Subcutaneous abdominal adipose tissue (tissue), 5 donors: ENCODE measurements at regions not wholly inside any gene's neighbourhood (a gene's known extent, or its start where the extent isn't known, plus 50 kb on each side); places are given as distances from the start of the nearest gene placed in this dataset.

Experiments used
- H3K27ac ChIP-seq: one replicate; pipeline ENCODE4 v1.7.0; 2013; ENCODE audit warnings: low read depth, mild to moderate bottlenecking, inconsistent platforms, low read length, moderate library complexity
- H3K27me3 ChIP-seq, 5 donors: one replicate each; pipeline ENCODE4 v1.7.0; 2013; ENCODE audit warnings: low read length in 5 of 5, inconsistent platforms in 1 of 5; ENCODE audit not compliant: control insufficient read depth in 5 of 5, insufficient read depth in 4 of 5
- H3K36me3 ChIP-seq, 5 donors: one replicate each; pipeline ENCODE4 v1.7.0; 2013; ENCODE audit warnings: low read length in 5 of 5; ENCODE audit not compliant: control insufficient read depth in 5 of 5, insufficient read depth in 5 of 5
- H3K4me1 ChIP-seq, 5 donors: one replicate each; pipeline ENCODE4 v1.7.0; 2013; ENCODE audit warnings: low read length in 5 of 5, mild to moderate bottlenecking in 3 of 5, moderate library complexity in 1 of 5; ENCODE audit not compliant: control insufficient read depth in 5 of 5, insufficient read depth in 5 of 5
- H3K4me3 ChIP-seq, 5 donors: one replicate each; pipeline ENCODE4 v1.7.0; 2013; ENCODE audit warnings: low read length in 5 of 5, low read depth in 1 of 5
- H3K9ac ChIP-seq, 5 donors: one replicate each; pipeline ENCODE4 v1.7.0; 2013; ENCODE audit warnings: low read length in 5 of 5, mild to moderate bottlenecking in 4 of 5, moderate library complexity in 3 of 5
- H3K9me3 ChIP-seq, 5 donors: one replicate each; pipeline ENCODE4 v1.7.0; 2013; ENCODE audit warnings: low read length in 5 of 5; ENCODE audit not compliant: control insufficient read depth in 5 of 5
- donor health status: healthy.
- donor health status: healthy.
- donor health status: healthy.
- donor health status: healthy.
- donor health status: healthy.

DNA sequence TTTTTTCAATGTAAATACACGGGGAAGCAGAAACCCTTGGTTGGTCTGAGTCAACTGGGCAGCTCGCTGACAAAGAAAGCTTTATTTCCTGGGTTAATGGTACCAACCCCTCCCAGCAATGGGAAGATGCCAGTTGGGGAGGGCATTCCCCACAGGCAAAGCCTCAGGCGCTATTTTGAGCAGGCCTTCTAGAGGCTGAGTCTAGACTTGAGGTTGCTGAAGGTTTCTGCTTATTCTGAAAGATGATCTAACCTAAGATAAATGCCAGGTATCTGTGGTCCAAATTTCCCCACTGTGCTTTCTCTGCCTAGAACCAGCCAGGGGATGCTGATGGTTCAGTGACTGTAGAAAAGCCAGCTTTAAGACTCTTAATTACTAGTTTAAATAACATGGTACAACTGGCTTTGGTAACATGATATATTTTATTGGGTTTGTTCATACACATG is 172.5 kb upstream of the JARID2 start:
- no peaks in the 10 kb centered on the region for H3K9me3 ChIP-seq
- H3K27ac ChIP-seq: no peak overlapping the region
- no peak overlapping the region for H3K4me3 ChIP-seq
- H3K27me3 ChIP-seq: peaks cover 0 to 3% (median 0%) of the 10 kb centered on the region in 5 donors
- no peaks in the 10 kb centered on the region for H3K4me1 ChIP-seq
- no peak overlapping the region for H3K9ac ChIP-seq
- no peaks in the 10 kb centered on the region for H3K36me3 ChIP-seq

GRCh38 chr6:15073883-15074465 is 171.9 kb upstream of the JARID2 start:
- no peak overlapping the region for H3K9ac ChIP-seq
- H3K27me3 ChIP-seq: peaks cover 0 to 3% (median 0%) of the 10 kb centered on the region in 5 donors
- no peaks in the 10 kb centered on the region for H3K4me1 ChIP-seq
- H3K27ac ChIP-seq: no peak overlapping the region
- H3K4me3 ChIP-seq: no peak overlapping the region
- no peaks in the 10 kb centered on the region for H3K9me3 ChIP-seq
- no peaks in the 10 kb centered on the region for H3K36me3 ChIP-seq

DNA sequence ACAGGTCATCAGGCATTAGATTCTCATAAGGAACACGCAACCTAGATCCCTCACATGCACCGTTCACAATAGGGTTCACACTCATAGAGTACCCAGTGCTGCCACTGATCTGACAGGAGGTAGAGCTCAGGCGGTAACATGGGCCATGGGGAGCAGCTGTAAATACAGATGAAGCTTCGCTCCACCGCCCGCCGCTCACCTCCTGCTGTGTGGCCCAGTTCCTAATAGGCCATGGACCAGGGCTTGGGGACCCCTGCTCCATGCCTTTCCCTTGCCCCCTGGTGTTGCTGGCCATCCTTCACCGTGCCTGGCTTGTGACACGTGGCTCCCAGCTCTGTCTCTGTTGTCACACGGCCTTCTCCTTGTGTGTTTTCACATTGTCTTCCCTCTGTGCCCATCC is 171.1 kb upstream of the JARID2 start:
- peaks cover 0 to 3% (median 0%) of the 10 kb centered on the region in 5 donors for H3K27me3 ChIP-seq

DNA sequence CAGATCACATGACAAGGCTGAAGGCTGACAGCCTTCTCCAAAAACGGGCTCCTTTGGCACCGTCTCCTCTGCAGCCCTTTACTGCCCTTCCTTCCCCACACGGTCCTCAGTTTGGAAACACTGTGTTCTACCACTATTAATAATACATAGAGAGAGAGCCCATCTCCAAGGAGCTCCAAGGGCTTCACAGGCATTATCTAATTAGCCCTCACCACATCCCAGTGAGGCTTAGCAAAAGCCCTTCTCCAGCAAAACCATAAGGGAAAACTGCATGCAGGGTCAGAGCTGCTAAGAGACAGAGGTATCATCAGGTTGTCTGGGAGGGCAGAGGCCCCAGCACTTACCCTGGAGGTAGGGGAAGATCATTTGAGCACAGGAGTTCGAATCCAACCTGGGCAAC is 169.3 kb upstream of the JARID2 start:
- Histone ChIP-seq H3K4me1 (no peaks in the 10 kb centered on the region), H3K4me3 (no peak overlapping the region), H3K36me3 (no peaks in the 10 kb centered on the region), H3K27ac (no peak overlapping the region), H3K9ac (no peak overlapping the region), H3K9me3 (no peaks in the 10 kb centered on the region), H3K27me3 (peaks cover 0 to 3% (median 0%) of the 10 kb centered on the region in 5 donors)

More for the DNA sequence above, 171.1 kb upstream of the JARID2 start:
- Histone ChIP-seq H3K9ac (no peak overlapping the region), H3K4me3 (no peak overlapping the region), H3K36me3 (no peaks in the 10 kb centered on the region), H3K4me1 (no peaks in the 10 kb centered on the region), H3K27ac (no peak overlapping the region), H3K9me3 (no peaks in the 10 kb centered on the region)

GRCh38 chr6:15077006-15077405 is 168.9 kb upstream of the JARID2 start:
- H3K4me3 ChIP-seq: no peak overlapping the region
- H3K27ac ChIP-seq: no peak overlapping the region
- H3K27me3 ChIP-seq: peaks cover 0 to 3% (median 0%) of the 10 kb centered on the region in 5 donors
- H3K36me3 ChIP-seq: no peaks in the 10 kb centered on the region
- no peaks in the 10 kb centered on the region for H3K4me1 ChIP-seq
- no peak overlapping the region for H3K9ac ChIP-seq
- H3K9me3 ChIP-seq: no peaks in the 10 kb centered on the region

DNA sequence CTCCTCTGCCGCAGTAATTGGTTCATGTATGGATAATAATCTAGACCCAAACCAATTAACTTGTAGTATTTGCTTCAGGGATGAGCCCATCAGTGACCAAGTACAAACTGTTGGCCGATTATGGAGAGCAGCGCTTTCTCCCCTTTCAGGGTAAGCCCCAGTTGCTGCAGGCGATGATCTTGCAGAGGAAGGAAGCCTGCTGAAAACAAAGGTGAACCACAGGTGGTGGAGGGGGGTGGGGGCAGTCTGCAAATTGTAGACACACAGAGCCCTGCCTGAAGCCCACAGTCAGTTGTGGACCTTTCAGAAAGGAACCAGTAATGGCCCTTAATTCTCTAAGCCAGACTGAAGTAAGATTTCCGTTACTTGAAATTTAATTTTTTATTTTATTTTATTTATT is 167.9 kb upstream of the JARID2 start:
- H3K9me3 ChIP-seq: no peaks in the 10 kb centered on the region
- H3K4me1 ChIP-seq: no peaks in the 10 kb centered on the region
- H3K9ac ChIP-seq: no peak overlapping the region
- H3K4me3 ChIP-seq: no peak overlapping the region
- peaks cover 0 to 3% (median 0%) of the 10 kb centered on the region in 5 donors for H3K27me3 ChIP-seq
- H3K27ac ChIP-seq: no peak overlapping the region
- no peaks in the 10 kb centered on the region for H3K36me3 ChIP-seq

- peaks cover 0 to 3% (median 0%) of the 10 kb centered on the region in 5 donors for H3K27me3 ChIP-seq
- H3K4me3 ChIP-seq: no peak overlapping the region
- H3K9ac ChIP-seq: no peak overlapping the region
- no peaks in the 10 kb centered on the region for H3K9me3 ChIP-seq
- H3K36me3 ChIP-seq: no peaks in the 10 kb centered on the region
- no peak overlapping the region for H3K27ac ChIP-seq
- H3K4me1 ChIP-seq: no peaks in the 10 kb centered on the region
These were observed 166.5 kb upstream of the JARID2 start for GRCh38 chr6:15079288-15079817.

GRCh38 chr6:15080895-15081294 is 165.0 kb upstream of the JARID2 start:
- no peak overlapping the region for H3K27ac ChIP-seq
- no peaks in the 10 kb centered on the region for H3K4me1 ChIP-seq
- H3K36me3 ChIP-seq: no peaks in the 10 kb centered on the region
- H3K9ac ChIP-seq: no peak overlapping the region
- no peaks in the 10 kb centered on the region for H3K9me3 ChIP-seq
- no peak overlapping the region for H3K4me3 ChIP-seq
- H3K27me3 ChIP-seq: peaks cover 0 to 3% (median 0%) of the 10 kb centered on the region in 5 donors

- peaks cover 0 to 2% (median 0%) of the 10 kb centered on the region in 5 donors for H3K4me1 ChIP-seq
- H3K9me3 ChIP-seq: no peaks in the 10 kb centered on the region
- no peak overlapping the region for H3K4me3 ChIP-seq
- no peaks in the 10 kb centered on the region for H3K36me3 ChIP-seq
- no peak overlapping the region for H3K9ac ChIP-seq
- peaks cover 0 to 3% (median 0%) of the 10 kb centered on the region in 5 donors for H3K27me3 ChIP-seq
- no peak overlapping the region for H3K27ac ChIP-seq
These were observed 164.4 kb upstream of the JARID2 start for GRCh38 chr6:15081447-15081846.

DNA sequence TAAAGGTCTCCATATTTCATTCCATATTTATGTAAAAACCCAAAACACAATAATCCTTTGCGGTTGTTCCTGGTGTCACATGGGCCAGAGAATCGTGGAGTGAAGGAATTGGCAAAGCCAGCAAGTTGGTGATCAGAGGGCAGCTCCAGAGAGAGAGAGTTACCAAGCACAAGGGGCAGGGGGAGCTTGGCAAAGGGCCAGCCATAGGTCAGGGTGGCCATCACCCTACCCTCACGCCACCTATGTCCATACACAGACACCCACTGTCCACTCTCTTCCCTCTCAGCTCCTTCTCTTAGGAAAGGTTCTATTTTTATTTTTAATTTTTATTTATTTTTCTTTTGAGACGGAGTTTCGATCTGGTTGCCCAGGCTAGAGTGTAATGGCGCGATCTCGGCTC is 163.2 kb upstream of the JARID2 start:
- no peaks in the 10 kb centered on the region for H3K27me3 ChIP-seq
- no peak overlapping the region for H3K9ac ChIP-seq
- H3K9me3 ChIP-seq: no peaks in the 10 kb centered on the region
- no peak overlapping the region for H3K27ac ChIP-seq
- H3K4me3 ChIP-seq: no peak overlapping the region
- H3K36me3 ChIP-seq: no peaks in the 10 kb centered on the region
- H3K4me1 ChIP-seq: peaks cover 0 to 7% (median 0%) of the 10 kb centered on the region in 5 donors
